Adipocyte (in vitro differentiated cells): ENCODE measurements at regions not wholly inside any gene's neighbourhood (a gene's known extent, or its start where the extent isn't known, plus 50 kb on each side); places are given as distances from the start of the nearest gene placed in this dataset.
"Not testable (repeated sequence)": the region's sequence is repeated elsewhere in the genome, so short reads cannot be mapped to it uniquely, and the experiment has no call there.

Experiments
- DNase-seq: peaks from one replicate; pipeline ENCODE4 v3.0.0-alpha.2; 2015; ENCODE audit warnings: low read depth
- H3K27me3 ChIP-seq: replicated peaks from 2 replicates; pipeline ENCODE4 v1.7.0; 2013; ENCODE audit warnings: mild to moderate bottlenecking, low read length, moderate library complexity; ENCODE audit not compliant: control insufficient read depth, insufficient read depth
- H3K36me3 ChIP-seq: 2 replicates; pipeline ENCODE4 v1.7.0; 2013; ENCODE audit warnings: low read length, mild to moderate bottlenecking, moderate library complexity; ENCODE audit not compliant: control insufficient read depth, insufficient read depth, severe bottlenecking
- H3K4me1 ChIP-seq: 2 replicates; pipeline ENCODE4 v1.7.0; 2013; ENCODE audit warnings: mild to moderate bottlenecking, low read length, moderate library complexity; ENCODE audit not compliant: control insufficient read depth, insufficient read depth
- H3K4me3 ChIP-seq: 2 replicates; pipeline ENCODE4 v1.7.0; 2013; ENCODE audit warnings: mild to moderate bottlenecking, low read length, moderate library complexity
- H3K9ac ChIP-seq: 2 replicates; pipeline ENCODE4 v1.7.0; 2013; ENCODE audit warnings: mild to moderate bottlenecking, low read length, moderate library complexity
- H3K9me3 ChIP-seq: 2 replicates; pipeline ENCODE4 v1.7.0; 2013; ENCODE audit warnings: mild to moderate bottlenecking, low read length, moderate library complexity; ENCODE audit not compliant: control insufficient read depth

GRCh38 chr6:57998858-57999619 lies 681.6 kb downstream of the PRIM2 start:
- not testable (repeated sequence) for H3K36me3 ChIP-seq, H3K4me3 ChIP-seq, H3K9ac ChIP-seq, H3K4me1 ChIP-seq, DNase-seq, H3K9me3 ChIP-seq, H3K27me3 ChIP-seq

- not testable (repeated sequence) for H3K36me3 ChIP-seq, H3K4me3 ChIP-seq, H3K4me1 ChIP-seq, H3K9ac ChIP-seq, H3K27me3 ChIP-seq, H3K9me3 ChIP-seq, DNase-seq
Observed at GRCh38 chr6:58000233-58000632, 682.8 kb downstream of the PRIM2 start.

DNA sequence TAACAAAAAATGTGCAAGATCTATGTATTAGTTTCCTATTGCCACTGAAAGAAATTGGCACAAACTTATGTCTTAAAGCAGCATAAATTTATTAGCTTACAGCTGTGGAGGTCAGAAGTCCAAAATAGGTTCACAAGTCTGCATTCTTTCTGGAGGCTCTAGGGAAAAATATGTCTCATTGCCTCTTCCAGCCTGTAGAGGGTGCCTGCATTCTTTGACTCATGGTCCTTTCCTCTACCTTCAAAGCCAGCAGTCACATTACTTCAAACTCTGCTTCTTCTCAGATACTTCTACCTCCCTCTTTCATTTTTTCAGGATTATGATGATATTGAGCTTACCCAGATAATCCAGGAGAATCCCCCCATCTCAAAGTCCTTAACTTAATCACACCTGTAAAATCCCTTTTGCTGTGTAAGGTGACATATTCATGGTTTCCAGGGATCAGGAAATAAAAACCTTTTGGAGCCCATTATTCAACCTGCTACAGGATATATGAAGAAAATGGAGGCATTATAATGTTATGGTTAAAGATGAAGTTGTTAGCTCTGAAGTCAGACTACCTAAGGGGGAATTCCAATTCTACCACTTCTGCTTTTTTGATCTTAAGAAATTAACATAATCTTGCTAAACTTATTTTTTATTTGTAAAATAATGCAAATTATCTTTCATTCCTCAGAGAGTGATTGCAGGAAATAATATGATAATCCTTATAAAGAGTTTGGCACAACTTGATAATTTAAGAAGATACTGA lies 686.2 kb downstream of the PRIM2 start:
- H3K4me3 ChIP-seq, H3K9ac ChIP-seq, H3K36me3 ChIP-seq, H3K4me1 ChIP-seq, H3K9me3 ChIP-seq, H3K27me3 ChIP-seq: not testable (repeated sequence)
- DNase-seq: peak; percentile 3

DNA sequence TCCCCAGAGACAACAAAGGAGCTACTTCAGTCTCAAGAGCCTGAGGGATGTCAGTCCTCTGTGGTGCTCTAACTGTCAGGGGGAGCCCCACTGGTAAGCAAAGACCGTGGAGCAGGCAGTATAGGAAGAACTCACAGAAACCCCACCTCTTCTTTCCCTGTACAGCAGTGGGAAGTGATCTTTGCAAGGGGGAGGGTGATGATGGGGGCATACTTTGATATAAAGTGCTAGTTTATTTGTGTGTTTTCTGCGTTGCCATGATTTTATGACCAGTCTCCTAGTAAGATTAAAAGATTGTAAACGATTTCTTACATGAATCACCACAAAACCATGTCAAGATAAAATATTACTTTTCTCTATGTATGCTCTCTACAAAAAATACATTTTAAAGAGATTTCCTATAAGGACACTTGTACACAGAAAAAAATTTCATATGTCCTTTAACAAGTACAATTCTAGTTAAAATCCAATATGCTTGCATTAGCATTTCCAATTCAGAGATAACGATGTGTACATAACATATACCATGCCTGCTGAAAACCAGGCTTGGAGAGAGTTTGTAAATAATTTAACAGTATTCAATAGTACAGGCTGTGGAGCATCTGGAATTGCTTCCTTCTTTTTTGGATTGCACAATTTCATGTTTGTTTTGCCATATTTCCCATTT lies 690.0 kb downstream of the PRIM2 start:
- DNase-seq, H3K4me1 ChIP-seq, H3K4me3 ChIP-seq, H3K27me3 ChIP-seq, H3K36me3 ChIP-seq, H3K9me3 ChIP-seq, H3K9ac ChIP-seq: not testable (repeated sequence)

GRCh38 chr6:58008001-58008335 lies 690.5 kb downstream of the PRIM2 start:
- H3K9ac ChIP-seq, H3K27me3 ChIP-seq, H3K36me3 ChIP-seq, H3K9me3 ChIP-seq, H3K4me1 ChIP-seq, H3K4me3 ChIP-seq: not testable (repeated sequence)
- DNase-seq: peak; percentile 24

DNA sequence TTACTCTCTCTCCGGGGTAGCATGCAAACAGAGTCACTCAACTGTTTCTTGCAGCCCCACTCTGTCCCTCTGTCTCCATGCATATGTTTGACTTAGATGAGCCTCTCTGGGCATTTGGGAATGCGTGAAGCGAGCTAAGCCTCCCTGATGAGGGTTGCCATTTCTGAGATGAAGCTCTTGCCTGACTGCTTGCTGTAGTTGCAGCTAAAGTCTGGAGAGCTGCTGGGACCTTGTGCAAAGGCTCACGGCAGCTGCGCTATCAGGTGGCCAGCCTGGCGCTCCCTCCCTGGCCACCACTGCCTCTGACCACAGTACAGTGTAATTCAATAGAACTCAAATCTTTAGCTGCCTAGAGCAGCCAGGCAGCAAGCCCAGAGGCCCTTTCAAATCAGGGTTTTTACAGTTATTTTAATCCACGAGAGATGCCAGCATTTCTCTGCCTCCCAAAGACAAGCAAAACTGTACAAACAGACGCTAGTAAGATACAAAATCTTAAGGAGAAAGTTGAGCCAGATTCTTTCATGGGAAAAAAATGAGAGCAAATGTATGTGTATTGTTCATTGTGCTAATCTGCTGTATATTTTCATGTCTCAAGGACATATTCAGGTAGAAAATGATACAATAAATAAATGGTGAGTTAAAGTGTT lies 694.6 kb downstream of the PRIM2 start:
- H3K4me1 ChIP-seq, H3K36me3 ChIP-seq, H3K9ac ChIP-seq, H3K9me3 ChIP-seq, H3K27me3 ChIP-seq, DNase-seq, H3K4me3 ChIP-seq: not testable (repeated sequence)

DNA sequence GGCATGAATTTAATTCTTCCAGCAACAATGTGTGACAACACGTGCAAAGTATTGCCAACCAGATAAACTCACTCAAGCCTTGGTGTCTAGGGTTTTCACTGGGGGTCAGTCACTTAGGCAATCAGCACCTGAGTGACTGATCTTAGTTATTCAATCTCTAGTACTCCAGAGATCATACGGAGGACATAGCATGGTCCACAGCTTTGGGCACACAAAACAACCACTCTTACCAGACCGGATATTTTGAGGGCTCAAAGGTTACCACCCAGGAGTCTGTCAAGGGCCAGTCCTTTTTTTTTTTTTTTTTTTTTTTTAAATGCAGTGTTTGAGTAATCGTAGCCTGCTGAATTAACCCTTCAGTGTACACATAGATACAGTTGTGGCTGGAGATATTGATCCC lies 699.2 kb downstream of the PRIM2 start:
- not testable (repeated sequence) for H3K9ac ChIP-seq, H3K9me3 ChIP-seq, H3K27me3 ChIP-seq

GRCh38 chr6:58028188-58028587 lies 710.8 kb downstream of the PRIM2 start:
- not testable (repeated sequence) for H3K4me1 ChIP-seq

More for the DNA sequence above, 699.2 kb downstream of the PRIM2 start:
- H3K4me3 ChIP-seq, H3K36me3 ChIP-seq, H3K4me1 ChIP-seq, DNase-seq: not testable (repeated sequence)

GRCh38 chr6:58038213-58038612 lies 720.8 kb downstream of the PRIM2 start:
- not testable (repeated sequence) for H3K27me3 ChIP-seq, H3K4me1 ChIP-seq, H3K9ac ChIP-seq

More at GRCh38 chr6:58028188-58028587, 710.8 kb downstream of the PRIM2 start:
- not testable (repeated sequence) for H3K9ac ChIP-seq, H3K9me3 ChIP-seq, DNase-seq, H3K27me3 ChIP-seq, H3K36me3 ChIP-seq, H3K4me3 ChIP-seq

GRCh38 chr6:58046584-58046983 lies 729.2 kb downstream of the PRIM2 start:
- H3K4me1 ChIP-seq, H3K36me3 ChIP-seq, DNase-seq, H3K9ac ChIP-seq, H3K27me3 ChIP-seq, H3K4me3 ChIP-seq, H3K9me3 ChIP-seq: not testable (repeated sequence)

More at GRCh38 chr6:58038213-58038612, 720.8 kb downstream of the PRIM2 start:
- DNase-seq, H3K4me3 ChIP-seq, H3K9me3 ChIP-seq, H3K36me3 ChIP-seq: not testable (repeated sequence)

DNA sequence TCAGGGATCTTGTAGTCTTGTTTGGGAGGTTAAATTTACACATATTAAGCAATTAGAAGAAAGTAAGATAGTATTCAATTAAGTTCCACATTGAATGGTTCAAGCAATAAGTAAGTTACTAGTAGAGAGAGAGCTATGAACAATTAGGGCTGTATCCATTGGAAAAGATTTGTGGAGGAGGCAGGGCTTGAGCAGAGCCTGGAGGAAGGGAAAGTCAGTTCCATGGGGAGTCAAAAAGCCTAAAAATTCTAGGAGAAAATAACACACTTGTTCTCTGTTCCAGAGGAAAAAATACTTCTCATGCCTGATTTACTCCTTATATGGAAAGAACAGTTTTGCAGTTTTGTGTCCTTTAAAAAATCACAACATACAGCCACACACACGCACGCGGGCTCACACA lies 730.0 kb downstream of the PRIM2 start:
- not testable (repeated sequence) for H3K4me1 ChIP-seq, H3K36me3 ChIP-seq, H3K9ac ChIP-seq, H3K9me3 ChIP-seq, H3K4me3 ChIP-seq, DNase-seq, H3K27me3 ChIP-seq
